Neural cell (in vitro differentiated cells): ENCODE measurements at regions not wholly inside any gene's neighbourhood (a gene's known extent, or its start where the extent isn't known, plus 50 kb on each side); places are given as distances from the start of the nearest gene placed in this dataset.

Experiments
- POLR2AphosphoS5 ChIP-seq: IDR thresholded peaks from 2 replicates; pipeline ENCODE4 v1.6.1; 2012
- TAF1 ChIP-seq: IDR thresholded peaks from 2 replicates; pipeline ENCODE4 v1.6.1; 2012; ENCODE audit warnings: low read depth
- TF ChIP-seq, protein P1 (sequence below): fragments of 450-650 bp; IDR thresholded peaks from 2 replicates; pipeline ENCODE4 v1.5.1; 2014; ENCODE audit warnings: antibody characterized with exemption, mild to moderate bottlenecking, moderate library complexity; ENCODE audit not compliant: poor library complexity, severe bottlenecking

DNA sequence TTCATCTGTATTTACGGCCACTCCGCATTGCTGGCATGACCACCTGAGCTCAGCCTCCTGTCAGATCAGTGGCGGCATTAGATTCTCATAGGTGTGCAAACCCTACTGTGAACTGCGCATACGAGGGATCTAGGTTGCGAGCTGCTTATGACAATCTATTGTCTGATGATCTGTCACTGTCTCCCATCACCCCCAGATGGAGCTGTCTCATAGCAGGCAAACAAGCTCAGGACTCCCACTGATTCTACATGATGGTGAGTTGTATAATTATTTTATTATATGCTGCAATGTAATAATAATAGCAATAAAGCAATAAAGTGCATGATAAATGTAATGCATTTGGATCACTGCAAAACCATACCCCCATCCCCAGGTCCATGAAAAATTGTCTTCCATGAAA lies 1172.9 kb upstream of the AUTS2 start:
- TF ChIP-seq, protein P1, sequence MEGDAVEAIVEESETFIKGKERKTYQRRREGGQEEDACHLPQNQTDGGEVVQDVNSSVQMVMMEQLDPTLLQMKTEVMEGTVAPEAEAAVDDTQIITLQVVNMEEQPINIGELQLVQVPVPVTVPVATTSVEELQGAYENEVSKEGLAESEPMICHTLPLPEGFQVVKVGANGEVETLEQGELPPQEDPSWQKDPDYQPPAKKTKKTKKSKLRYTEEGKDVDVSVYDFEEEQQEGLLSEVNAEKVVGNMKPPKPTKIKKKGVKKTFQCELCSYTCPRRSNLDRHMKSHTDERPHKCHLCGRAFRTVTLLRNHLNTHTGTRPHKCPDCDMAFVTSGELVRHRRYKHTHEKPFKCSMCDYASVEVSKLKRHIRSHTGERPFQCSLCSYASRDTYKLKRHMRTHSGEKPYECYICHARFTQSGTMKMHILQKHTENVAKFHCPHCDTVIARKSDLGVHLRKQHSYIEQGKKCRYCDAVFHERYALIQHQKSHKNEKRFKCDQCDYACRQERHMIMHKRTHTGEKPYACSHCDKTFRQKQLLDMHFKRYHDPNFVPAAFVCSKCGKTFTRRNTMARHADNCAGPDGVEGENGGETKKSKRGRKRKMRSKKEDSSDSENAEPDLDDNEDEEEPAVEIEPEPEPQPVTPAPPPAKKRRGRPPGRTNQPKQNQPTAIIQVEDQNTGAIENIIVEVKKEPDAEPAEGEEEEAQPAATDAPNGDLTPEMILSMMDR: peak; percentile 47
- TF ChIP-seq TAF1: no peak
- TF ChIP-seq POLR2AphosphoS5: no peak
